ENCODE measurements at regions not wholly inside any gene's neighbourhood (a gene's known extent, or its start where the extent isn't known, plus 50 kb on each side); places are given as distances from the start of the nearest gene placed in this dataset.

- TF ChIP-seq, protein P1, sequence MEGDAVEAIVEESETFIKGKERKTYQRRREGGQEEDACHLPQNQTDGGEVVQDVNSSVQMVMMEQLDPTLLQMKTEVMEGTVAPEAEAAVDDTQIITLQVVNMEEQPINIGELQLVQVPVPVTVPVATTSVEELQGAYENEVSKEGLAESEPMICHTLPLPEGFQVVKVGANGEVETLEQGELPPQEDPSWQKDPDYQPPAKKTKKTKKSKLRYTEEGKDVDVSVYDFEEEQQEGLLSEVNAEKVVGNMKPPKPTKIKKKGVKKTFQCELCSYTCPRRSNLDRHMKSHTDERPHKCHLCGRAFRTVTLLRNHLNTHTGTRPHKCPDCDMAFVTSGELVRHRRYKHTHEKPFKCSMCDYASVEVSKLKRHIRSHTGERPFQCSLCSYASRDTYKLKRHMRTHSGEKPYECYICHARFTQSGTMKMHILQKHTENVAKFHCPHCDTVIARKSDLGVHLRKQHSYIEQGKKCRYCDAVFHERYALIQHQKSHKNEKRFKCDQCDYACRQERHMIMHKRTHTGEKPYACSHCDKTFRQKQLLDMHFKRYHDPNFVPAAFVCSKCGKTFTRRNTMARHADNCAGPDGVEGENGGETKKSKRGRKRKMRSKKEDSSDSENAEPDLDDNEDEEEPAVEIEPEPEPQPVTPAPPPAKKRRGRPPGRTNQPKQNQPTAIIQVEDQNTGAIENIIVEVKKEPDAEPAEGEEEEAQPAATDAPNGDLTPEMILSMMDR (IDR thresholded peaks at IDR 0.05) = no peak
- TF ChIP-seq POLR2A (IDR thresholded peaks at IDR 0.05) = no peak
Observed at GRCh38 chr5:114935490-114935889, 234.2 kb downstream of the TRIM36 start.
